GM18502 (cell line): ENCODE measurements at regions not wholly inside any gene's neighbourhood (a gene's known extent, or its start where the extent isn't known, plus 50 kb on each side); places are given as distances from the start of the nearest gene placed in this dataset.
A peak's percentile ranks its signal among the peaks of the same experiment; 100 is the strongest.

ENCODE experiments used
- ATAC-seq: cut with Tn5 transposase; IDR thresholded peaks from one replicate; pipeline ENCODE4 v1.9.1; 2021; ENCODE audit warnings: mild to moderate bottlenecking; ENCODE audit not compliant: unreplicated experiment, poor library complexity

GRCh38 chr3:137360531-137361201 is 402.9 kb downstream of the IL20RB start:
- no peak for ATAC-seq

- ATAC-seq: no peak
Measured at GRCh38 chr3:137382005-137382594, 382.0 kb upstream of the SOX14 start.

GRCh38 chr3:137385922-137386321 is 378.2 kb upstream of the SOX14 start:
- no peak for ATAC-seq

GRCh38 chr3:137409584-137409983 is 354.5 kb upstream of the SOX14 start:
- no peak for ATAC-seq

GRCh38 chr3:137410028-137410427 is 354.1 kb upstream of the SOX14 start:
- ATAC-seq: no peak

- no peak for ATAC-seq
Measured at GRCh38 chr3:137420198-137420995, 343.7 kb upstream of the SOX14 start.

- ATAC-seq: no peak
Measured at GRCh38 chr3:137438561-137438960, 325.6 kb upstream of the SOX14 start.

GRCh38 chr3:137460944-137461343 is 303.2 kb upstream of the SOX14 start:
- ATAC-seq: no peak

- ATAC-seq: no peak
Measured at GRCh38 chr3:137463131-137463530, 301.0 kb upstream of the SOX14 start.

- ATAC-seq: no peak
Measured at GRCh38 chr3:137464341-137464740, 299.8 kb upstream of the SOX14 start.

- no peak for ATAC-seq
Measured at GRCh38 chr3:137468446-137468845, 295.7 kb upstream of the SOX14 start.

GRCh38 chr3:137469263-137469662 is 294.9 kb upstream of the SOX14 start:
- no peak for ATAC-seq

- peak; percentile 60 for ATAC-seq
Measured at GRCh38 chr3:137471130-137471529, 293.0 kb upstream of the SOX14 start.

GRCh38 chr3:137471558-137472204 is 292.4 kb upstream of the SOX14 start:
- no peak for ATAC-seq

- ATAC-seq: no peak
Measured at GRCh38 chr3:137477614-137478013, 286.5 kb upstream of the SOX14 start.

GRCh38 chr3:137509354-137510045 is 254.6 kb upstream of the SOX14 start:
- no peak for ATAC-seq

GRCh38 chr3:137511655-137512054 is 252.5 kb upstream of the SOX14 start:
- ATAC-seq: no peak

- no peak for ATAC-seq
Measured at GRCh38 chr3:137514853-137515252, 249.3 kb upstream of the SOX14 start.

- ATAC-seq: no peak
Measured at GRCh38 chr3:137519602-137520001, 244.5 kb upstream of the SOX14 start.

- no peak for ATAC-seq
Measured at GRCh38 chr3:137524751-137525150, 239.4 kb upstream of the SOX14 start.
